DND-41 (cell line): ENCODE measurements at regions not wholly inside any gene's neighbourhood (a gene's known extent, or its start where the extent isn't known, plus 50 kb on each side); places are given as distances from the start of the nearest gene placed in this dataset.

Experiments used
- ATAC-seq: fragments of 200-7000 bp; cut with Tn5 transposase; 3 replicates; pipeline ENCODE4 v1.9.1; 2021; ENCODE audit warnings: low read depth; ENCODE audit not compliant: insufficient read depth
- DNase-seq: peaks from one replicate; pipeline ENCODE4 v3.0.0-alpha.2; 2020
- H2AFZ ChIP-seq: 2 replicates; pipeline ENCODE4 v1.6.0; 2012; ENCODE audit warnings: low read depth, low read length
- H3K27ac ChIP-seq: 2 replicates; pipeline ENCODE4 v1.5.1; 2012; ENCODE audit warnings: low read length, inconsistent platforms
- H3K27me3 ChIP-seq: fragments of 200-600 bp; sonication (generic); 2 replicates; pipeline ENCODE4 v1.6.0; 2012; ENCODE audit warnings: low read length, mild to moderate bottlenecking, inconsistent platforms; ENCODE audit not compliant: insufficient read depth, poor library complexity
- H3K36me3 ChIP-seq: 2 replicates; pipeline ENCODE4 v1.5.1; 2012; ENCODE audit warnings: low read length, inconsistent platforms; ENCODE audit not compliant: insufficient read depth
- H3K4me1 ChIP-seq: 2 replicates; pipeline ENCODE4 v1.5.1; 2012; ENCODE audit warnings: mild to moderate bottlenecking, low read length; ENCODE audit not compliant: insufficient read depth
- H3K4me2 ChIP-seq: 2 replicates; pipeline ENCODE4 v1.6.0; 2012; ENCODE audit warnings: mild to moderate bottlenecking, moderate library complexity, low read length, inconsistent platforms; ENCODE audit not compliant: insufficient read depth
- H3K4me3 ChIP-seq, 2 experiments: fragments of 200-600 bp in 1 of 2; shearing (Covaris generic) in 1 of 2; 2 replicates each; pipeline ENCODE4 v1.5.1; 2012 to 2016; ENCODE audit warnings: inconsistent platforms in 2 of 2, low read length in 2 of 2, mild to moderate bottlenecking in 2 of 2, low read depth in 1 of 2, moderate library complexity in 1 of 2
- H3K79me2 ChIP-seq: 2 replicates; pipeline ENCODE4 v1.6.0; 2012; ENCODE audit warnings: low read length, inconsistent platforms; ENCODE audit not compliant: insufficient read depth
- H3K9ac ChIP-seq: 2 replicates; pipeline ENCODE4 v1.6.0; 2012; ENCODE audit warnings: low read depth, mild to moderate bottlenecking, inconsistent platforms, low read length, moderate library complexity
- H3K9me3 ChIP-seq: 2 replicates; pipeline ENCODE4 v1.5.1; 2012; ENCODE audit warnings: low read length, moderate library complexity, mild to moderate bottlenecking, inconsistent platforms; ENCODE audit not compliant: insufficient read depth, severe bottlenecking
- H4K20me1 ChIP-seq: 2 replicates; pipeline ENCODE4 v1.6.0; 2012; ENCODE audit warnings: low read length; ENCODE audit not compliant: insufficient read depth
- CTCF ChIP-seq: IDR thresholded peaks from 2 replicates; pipeline ENCODE4 v1.5.1; 2012; ENCODE audit warnings: borderline replicate concordance, low read length, moderate library complexity, mild to moderate bottlenecking; ENCODE audit not compliant: poor library complexity, severe bottlenecking; ENCODE audit errors: extremely low read depth
- EZH2 ChIP-seq: IDR thresholded peaks from 3 replicates; pipeline ENCODE4 v1.6.1; 2012; ENCODE audit warnings: borderline replicate concordance, low read depth, mild to moderate bottlenecking, moderate library complexity, low read length, inconsistent platforms; ENCODE audit not compliant: severe bottlenecking

- H4K20me1 ChIP-seq = no peaks in the 10 kb centered on the region
- H3K36me3 ChIP-seq = no peaks in the 10 kb centered on the region
- H3K4me2 ChIP-seq = no peak overlapping the region
- no peak overlapping the region for H3K4me3 ChIP-seq
- H2AFZ ChIP-seq = no peak overlapping the region
- no peak for DNase-seq
- no peak overlapping the region for H3K9ac ChIP-seq
- H3K9me3 ChIP-seq = peaks cover 45% of the 10 kb centered on the region
- H3K27ac ChIP-seq = no peak overlapping the region
- no peaks in the 10 kb centered on the region for H3K4me1 ChIP-seq
- no peak for TF ChIP-seq EZH2
- no peak for TF ChIP-seq CTCF
- no peaks in the 10 kb centered on the region for H3K79me2 ChIP-seq
- no peak for ATAC-seq
- no peaks in the 10 kb centered on the region for H3K27me3 ChIP-seq
These were observed 228.1 kb downstream of the SNRPN start for GRCh38 chr15:25182736-25183445.

- no peaks in the 10 kb centered on the region for H3K36me3 ChIP-seq
These were observed 228.9 kb downstream of the SNRPN start for GRCh38 chr15:25183581-25184251.

GRCh38 chr15:25184356-25185155 is 229.8 kb downstream of the SNRPN start:
- H3K9ac ChIP-seq = no peak overlapping the region
- DNase-seq (no peak), ATAC-seq (no peak)
- no peak overlapping the region for H3K4me3 ChIP-seq
- no peak overlapping the region for H2AFZ ChIP-seq
- H3K4me2 ChIP-seq = no peak overlapping the region
- H3K9me3 ChIP-seq = peaks cover 45% of the 10 kb centered on the region
- H3K4me1 ChIP-seq = no peaks in the 10 kb centered on the region
- H3K27ac ChIP-seq = no peak overlapping the region
- TF ChIP-seq EZH2 (no peak), CTCF (no peak)
- no peaks in the 10 kb centered on the region for H3K27me3 ChIP-seq
- H3K79me2 ChIP-seq = no peaks in the 10 kb centered on the region
- no peaks in the 10 kb centered on the region for H3K36me3 ChIP-seq
- H4K20me1 ChIP-seq = no peaks in the 10 kb centered on the region

More at GRCh38 chr15:25183581-25184251, 228.9 kb downstream of the SNRPN start:
- Histone ChIP-seq H3K27ac (no peak overlapping the region), H3K4me1 (no peaks in the 10 kb centered on the region), H2AFZ (no peak overlapping the region), H3K4me2 (no peak overlapping the region), H3K79me2 (no peaks in the 10 kb centered on the region), H3K9ac (no peak overlapping the region), H3K9me3 (peaks cover 45% of the 10 kb centered on the region), H3K4me3 (no peak overlapping the region), H3K27me3 (no peaks in the 10 kb centered on the region), H4K20me1 (no peaks in the 10 kb centered on the region)
- no peak for DNase-seq
- ATAC-seq = no peak
- TF ChIP-seq CTCF (no peak), EZH2 (no peak)
